ENCODE measurements at regions not wholly inside any gene's neighbourhood (a gene's known extent, or its start where the extent isn't known, plus 50 kb on each side); places are given as distances from the start of the nearest gene placed in this dataset.

- no peak for DNase-seq
- TF ChIP-seq POLR2AphosphoS5 (IDR thresholded peaks at IDR 0.05) (no peak), CTCF (IDR thresholded peaks at IDR 0.05 in 8 of 11, conservative IDR thresholded peaks at IDR 0.05 in 3 of 11) (no peak), POLR2A (IDR thresholded peaks at IDR 0.05) (no peak)
- intact Hi-C loops (cut with DNase I; ENCODE audit: low total_unique reads): no loop called here
- no peaks in the 10 kb centered on the region for H3K36me3 ChIP-seq
- no peaks in the 10 kb centered on the region for H3K27me3 ChIP-seq (replicated peaks in 1 of 7)
- H3K4me3 ChIP-seq: no peak overlapping the region
- H3K4me1 ChIP-seq: no peaks in the 10 kb centered on the region
- H3K9me3 ChIP-seq: peaks cover 0 to 3% (median 0%) of the 10 kb centered on the region in 8 donors
- H3K27ac ChIP-seq: no peak overlapping the region
Measured at GRCh38 chr3:158992463-158992862, 190.6 kb downstream of the MFSD1 start.

- H3K36me3 ChIP-seq: no peaks in the 10 kb centered on the region
- H3K9me3 ChIP-seq: peaks cover 0 to 3% (median 0%) of the 10 kb centered on the region in 8 donors
- no peak overlapping the region for H3K27ac ChIP-seq
- TF ChIP-seq POLR2AphosphoS5 (IDR thresholded peaks at IDR 0.05) (no peak), CTCF (IDR thresholded peaks at IDR 0.05 in 8 of 11, conservative IDR thresholded peaks at IDR 0.05 in 3 of 11) (no peak), POLR2A (IDR thresholded peaks at IDR 0.05) (no peak)
- H3K4me1 ChIP-seq: no peaks in the 10 kb centered on the region
- no peak for DNase-seq
- 80 to 91% (median 83%) methylated on average over 4 of the region's 4 CpGs for WGBS, 5 donors
- intact Hi-C loops (cut with DNase I; ENCODE audit: low total_unique reads): no loop called here
- H3K27me3 ChIP-seq (replicated peaks in 1 of 7): no peaks in the 10 kb centered on the region
- no peak overlapping the region for H3K4me3 ChIP-seq
Measured at GRCh38 chr3:158994386-158994785, 192.5 kb downstream of the MFSD1 start.

GRCh38 chr3:159001711-159002110 is 199.9 kb downstream of the MFSD1 start:
- Histone ChIP-seq H3K27ac (no peak overlapping the region), H3K36me3 (no peaks in the 10 kb centered on the region), H3K9me3 (no peaks in the 10 kb centered on the region), H3K4me1 (no peaks in the 10 kb centered on the region), H3K27me3 (replicated peaks in 1 of 7) (no peaks in the 10 kb centered on the region), H3K4me3 (no peak overlapping the region)
- TF ChIP-seq CTCF (IDR thresholded peaks at IDR 0.05 in 8 of 11, conservative IDR thresholded peaks at IDR 0.05 in 3 of 11) (no peak), POLR2AphosphoS5 (IDR thresholded peaks at IDR 0.05) (no peak), POLR2A (IDR thresholded peaks at IDR 0.05) (no peak)
- WGBS, 5 donors: 69 to 96% (median 83%) methylated on average over 1 of the region's 1 CpG
- intact Hi-C loops (cut with DNase I; ENCODE audit: low total_unique reads): no loop called here
- no peak for DNase-seq

GRCh38 chr3:159005137-159005536 is 203.3 kb downstream of the MFSD1 start:
- no peaks in the 10 kb centered on the region for H3K36me3 ChIP-seq
- no peak for TF ChIP-seq POLR2AphosphoS5 (IDR thresholded peaks at IDR 0.05)
- TF ChIP-seq POLR2A (IDR thresholded peaks at IDR 0.05): no peak
- no peak for TF ChIP-seq CTCF (IDR thresholded peaks at IDR 0.05 in 8 of 11, conservative IDR thresholded peaks at IDR 0.05 in 3 of 11)
- intact Hi-C loops (cut with DNase I; ENCODE audit: low total_unique reads): no loop called here
- no peaks in the 10 kb centered on the region for H3K4me1 ChIP-seq
- H3K9me3 ChIP-seq: no peaks in the 10 kb centered on the region
- H3K4me3 ChIP-seq: no peak overlapping the region
- DNase-seq: no peak
- no peak overlapping the region for H3K27ac ChIP-seq
- H3K27me3 ChIP-seq (replicated peaks in 1 of 7): no peaks in the 10 kb centered on the region

Data from spleen (tissue), 11 donors.